HG03095 (cell line): ENCODE measurements at regions not wholly inside any gene's neighbourhood (a gene's known extent, or its start where the extent isn't known, plus 50 kb on each side); places are given as distances from the start of the nearest gene placed in this dataset.
"Not testable (repeated sequence)": the region's sequence is repeated elsewhere in the genome, so short reads cannot be mapped to it uniquely, and the experiment has no call there.

Source experiments
- ATAC-seq: cut with Tn5 transposase; IDR thresholded peaks from one replicate; pipeline ENCODE4 v1.9.1; 2021; ENCODE audit warnings: moderate library complexity; ENCODE audit not compliant: unreplicated experiment

DNA sequence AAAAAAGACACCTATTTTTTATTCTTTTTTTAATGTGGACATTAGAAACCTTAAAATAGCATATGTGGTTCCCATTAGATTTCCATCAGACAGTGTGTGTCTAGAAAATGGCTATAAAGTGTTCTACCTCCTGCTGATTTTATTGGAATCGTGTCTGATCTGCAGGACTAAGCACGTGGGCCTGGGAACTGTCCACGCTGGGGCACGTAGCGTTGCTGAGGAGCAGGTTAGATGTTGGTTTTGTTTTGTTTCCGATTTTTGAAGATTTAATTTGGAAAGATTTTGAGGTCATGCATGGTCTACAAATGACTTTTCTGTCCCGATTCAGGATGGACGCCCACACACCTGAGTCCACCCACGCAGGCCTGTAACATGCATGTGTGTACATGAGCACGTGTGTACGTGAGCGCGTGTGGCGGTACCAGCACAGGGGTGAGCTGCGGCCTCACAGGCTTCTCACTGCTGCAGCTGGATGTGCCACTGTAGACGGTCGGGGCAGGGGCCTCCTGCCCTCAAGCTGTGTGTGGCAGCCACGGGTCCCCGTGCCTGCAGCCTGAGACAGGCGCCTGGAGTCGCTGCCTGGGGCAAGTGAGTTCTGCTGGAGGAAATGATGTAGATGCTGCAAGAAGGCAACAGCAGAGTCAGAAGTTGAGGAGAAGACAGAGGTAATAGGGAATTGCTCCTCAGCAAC lies 99.7 kb upstream of the CTDP1 start:
- ATAC-seq, result no peak

DNA sequence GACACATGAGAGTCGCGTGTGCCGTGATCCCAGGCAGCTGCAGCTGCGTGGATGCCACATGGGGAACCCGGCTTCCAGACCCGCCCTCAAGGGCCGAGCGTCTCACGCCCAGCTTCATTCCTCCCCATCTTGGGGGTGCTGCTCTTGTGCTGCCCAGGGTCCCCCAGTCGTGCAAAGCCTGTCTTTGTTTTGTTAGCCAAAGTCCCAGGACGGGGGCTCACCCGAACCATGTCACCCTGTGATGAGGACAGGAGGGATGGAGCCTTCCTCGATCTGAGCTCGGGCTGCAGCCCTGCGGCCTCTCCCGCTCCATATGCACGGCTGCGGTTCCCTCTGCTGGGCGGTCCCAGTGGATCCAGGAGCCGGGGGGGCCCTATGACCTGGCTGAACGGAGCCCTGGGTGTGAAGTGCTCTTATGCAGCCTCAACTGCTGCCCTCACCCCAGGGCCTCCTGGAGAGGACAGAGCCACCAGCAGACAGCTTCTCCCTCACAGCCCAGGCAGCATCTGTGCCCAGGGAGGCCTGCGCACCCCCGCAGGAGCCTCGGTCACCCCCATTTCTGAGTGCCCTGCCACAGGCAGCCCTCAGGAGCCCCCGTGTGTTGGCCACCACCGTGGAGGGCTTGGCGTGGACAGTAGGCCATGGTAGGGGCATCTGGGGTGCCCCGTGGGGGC lies 99.0 kb upstream of the CTDP1 start:
- ATAC-seq, result no peak

DNA sequence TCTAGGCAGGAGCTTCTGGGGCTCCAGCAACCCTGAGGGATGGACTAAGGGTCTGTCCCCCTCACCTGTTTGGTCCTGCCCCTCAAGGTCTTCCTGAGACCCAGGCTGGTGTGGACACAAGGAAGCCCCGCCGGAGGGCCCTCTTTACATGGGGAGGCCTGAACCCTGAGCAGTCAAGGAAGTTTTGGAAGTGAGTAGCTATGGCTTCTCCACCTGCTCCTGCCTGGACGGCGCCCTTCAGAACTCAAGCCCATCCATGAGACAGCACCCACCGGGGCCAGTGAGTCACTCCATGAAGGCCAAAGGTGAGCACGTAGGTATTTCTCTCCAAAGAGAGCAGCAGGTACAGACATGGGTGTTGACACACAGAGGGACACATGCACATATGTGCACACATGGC lies 98.2 kb upstream of the CTDP1 start:
- ATAC-seq, result no peak

DNA sequence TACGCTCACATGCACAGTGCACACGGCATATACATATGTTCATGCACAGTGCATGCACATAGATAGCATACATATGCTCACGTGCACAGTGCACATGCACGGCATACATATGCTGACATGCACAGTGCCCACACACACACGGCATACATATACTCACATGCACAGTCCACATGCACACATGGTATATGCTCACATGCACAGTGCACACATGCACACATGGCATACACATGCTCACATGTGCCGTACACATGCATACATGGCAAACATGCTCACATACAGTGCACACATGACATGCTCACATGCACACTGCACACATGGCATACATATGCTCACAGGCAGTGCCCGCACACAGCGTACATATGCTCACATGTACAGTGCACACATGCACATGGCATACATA lies 97.7 kb upstream of the CTDP1 start:
- no peak for ATAC-seq

DNA sequence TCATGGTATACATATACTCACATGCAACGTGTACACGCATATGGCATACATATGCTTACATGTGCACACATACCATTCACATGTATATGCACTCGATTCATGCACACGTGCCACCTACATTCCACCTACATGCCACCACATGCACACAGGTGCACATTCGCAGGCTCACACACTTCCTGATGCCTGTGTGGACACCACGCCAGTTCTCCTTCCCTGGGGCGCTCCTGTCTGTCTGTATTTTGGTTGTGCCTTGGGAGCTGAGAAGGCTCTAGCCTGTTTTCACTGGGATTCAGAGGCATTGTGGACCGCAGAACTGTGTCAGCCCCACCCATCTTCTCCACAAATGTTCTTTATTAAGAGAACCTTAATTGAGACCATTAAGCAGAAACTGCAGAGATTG lies 96.6 kb upstream of the CTDP1 start:
- no peak for ATAC-seq

DNA sequence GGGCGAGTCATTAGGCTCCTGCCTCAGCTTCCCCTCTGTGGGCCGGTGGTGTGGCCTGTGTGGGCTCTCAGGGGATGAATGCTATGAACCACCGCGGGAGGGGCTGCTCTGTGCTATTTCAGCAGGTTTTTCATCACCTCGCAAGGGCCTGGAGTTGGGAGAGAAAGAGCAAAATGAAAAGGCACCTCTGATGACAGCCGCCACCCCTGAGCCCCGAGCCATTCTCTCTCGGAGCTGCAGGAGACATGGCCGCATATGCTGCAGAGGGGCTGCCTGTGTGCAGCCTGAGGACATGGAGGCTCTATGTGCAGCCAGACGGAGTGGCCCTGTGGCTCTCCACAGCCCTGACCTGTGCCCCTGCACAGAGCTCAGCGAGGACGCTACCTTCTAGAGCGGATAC lies 96.2 kb upstream of the CTDP1 start:
- no peak for ATAC-seq

DNA sequence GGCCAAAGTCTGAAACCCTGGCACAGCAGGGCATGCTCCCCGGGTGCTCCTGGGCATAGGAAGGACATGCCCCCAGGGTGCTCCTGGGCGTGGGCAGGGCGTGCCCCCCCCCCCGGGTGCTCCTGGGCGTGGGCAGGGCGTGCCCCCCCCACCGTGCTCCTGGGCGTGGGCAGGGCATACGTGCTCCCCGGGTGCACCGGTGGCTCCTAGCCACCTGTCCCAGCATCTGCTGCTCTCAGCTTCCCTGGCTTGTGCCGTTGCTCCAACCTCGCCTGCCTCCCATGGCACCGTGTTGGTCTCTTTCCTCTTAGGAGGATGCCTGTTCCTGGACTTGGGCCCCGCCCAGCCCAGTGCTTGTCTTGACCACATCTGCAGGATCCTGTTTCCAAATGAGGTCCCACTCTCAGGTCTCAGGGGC lies 95.6 kb upstream of the CTDP1 start:
- no peak for ATAC-seq

DNA sequence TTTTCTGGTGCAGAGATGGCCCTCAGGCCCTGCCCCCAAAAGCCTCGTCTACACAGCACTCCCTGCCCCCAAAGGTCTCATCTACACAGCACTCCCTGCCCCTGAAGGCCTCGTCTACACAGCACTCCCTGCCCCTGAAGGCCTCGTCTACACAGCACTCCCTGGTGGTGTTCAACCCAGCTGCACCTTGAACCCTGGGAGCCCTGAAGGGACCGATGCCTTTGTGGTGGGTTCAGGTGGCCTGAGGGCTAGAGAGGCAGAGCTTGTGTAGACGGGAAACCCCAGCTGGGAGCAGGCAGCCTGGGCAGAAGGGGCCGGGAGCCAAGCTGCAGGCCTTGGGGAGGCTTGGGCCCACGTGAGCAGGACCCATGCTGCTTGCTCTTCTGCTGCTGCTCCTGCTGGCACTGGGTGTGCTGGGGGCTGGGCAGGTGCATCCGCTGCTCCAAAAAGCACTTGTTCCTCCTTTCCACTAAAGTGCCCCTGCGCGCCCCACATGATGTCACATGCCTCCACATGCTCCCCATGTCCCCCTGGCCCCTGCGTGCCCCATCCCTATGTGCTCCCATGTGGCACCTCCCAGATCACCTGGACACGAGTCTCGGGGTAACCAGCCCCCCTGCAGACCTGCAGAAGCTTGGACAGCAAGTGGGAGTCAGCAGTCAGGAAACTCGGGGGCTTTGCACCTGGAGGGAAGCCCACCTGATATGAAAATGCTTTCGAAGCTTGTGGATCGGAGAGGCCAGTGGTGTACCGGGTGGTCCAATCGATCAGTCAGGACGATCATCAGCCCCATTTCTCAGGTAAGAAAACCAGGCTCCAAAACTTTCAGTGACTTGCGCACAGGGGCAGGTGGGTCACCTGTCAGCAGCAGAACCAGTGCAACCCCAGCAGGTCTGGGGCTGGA lies 94.9 kb upstream of the CTDP1 start:
- ATAC-seq, result no peak

DNA sequence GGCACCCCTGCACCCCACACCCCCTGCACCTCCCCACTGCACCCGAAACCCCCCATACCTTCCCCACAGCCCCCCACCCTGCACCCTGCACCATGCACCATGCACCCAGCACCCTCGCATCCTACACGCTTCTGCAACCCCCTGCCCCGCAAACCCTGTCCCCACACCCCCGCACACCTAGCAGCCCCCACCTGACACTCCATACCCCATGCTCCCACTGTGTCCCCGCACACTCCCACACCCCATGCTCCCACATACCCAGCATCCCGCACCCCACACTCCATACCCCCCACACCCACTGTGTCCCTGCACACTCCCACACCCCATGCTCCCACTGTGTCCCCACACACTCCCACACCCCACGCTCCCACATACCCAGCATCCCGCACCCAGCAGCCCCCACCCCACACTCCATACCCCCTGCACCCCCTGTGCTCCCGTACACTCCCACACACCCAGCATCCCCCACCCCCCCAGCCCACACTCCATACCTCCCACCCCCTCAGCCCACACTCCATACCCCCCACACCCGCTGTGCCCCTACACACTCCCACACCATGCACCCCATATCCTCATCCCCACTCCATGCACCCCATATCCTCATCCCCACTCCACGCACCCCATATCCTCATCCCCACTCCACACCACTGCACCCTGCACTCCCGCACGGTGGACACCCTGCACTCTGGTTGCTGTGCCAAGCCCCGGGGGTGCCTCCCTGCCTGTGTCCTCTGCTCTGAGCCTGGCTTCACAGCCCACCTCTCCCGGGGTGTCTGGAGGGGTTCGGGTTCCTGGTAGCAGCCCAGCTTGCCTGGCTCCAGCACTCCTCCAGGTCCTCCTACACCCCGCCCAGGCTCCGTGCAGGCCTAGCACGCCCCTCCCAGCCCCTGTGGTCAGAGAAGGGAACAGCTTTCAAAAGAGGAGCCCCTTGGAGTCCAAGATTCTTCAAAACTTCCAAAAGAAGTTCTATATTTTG lies 93.9 kb upstream of the CTDP1 start:
- no peak for ATAC-seq

DNA sequence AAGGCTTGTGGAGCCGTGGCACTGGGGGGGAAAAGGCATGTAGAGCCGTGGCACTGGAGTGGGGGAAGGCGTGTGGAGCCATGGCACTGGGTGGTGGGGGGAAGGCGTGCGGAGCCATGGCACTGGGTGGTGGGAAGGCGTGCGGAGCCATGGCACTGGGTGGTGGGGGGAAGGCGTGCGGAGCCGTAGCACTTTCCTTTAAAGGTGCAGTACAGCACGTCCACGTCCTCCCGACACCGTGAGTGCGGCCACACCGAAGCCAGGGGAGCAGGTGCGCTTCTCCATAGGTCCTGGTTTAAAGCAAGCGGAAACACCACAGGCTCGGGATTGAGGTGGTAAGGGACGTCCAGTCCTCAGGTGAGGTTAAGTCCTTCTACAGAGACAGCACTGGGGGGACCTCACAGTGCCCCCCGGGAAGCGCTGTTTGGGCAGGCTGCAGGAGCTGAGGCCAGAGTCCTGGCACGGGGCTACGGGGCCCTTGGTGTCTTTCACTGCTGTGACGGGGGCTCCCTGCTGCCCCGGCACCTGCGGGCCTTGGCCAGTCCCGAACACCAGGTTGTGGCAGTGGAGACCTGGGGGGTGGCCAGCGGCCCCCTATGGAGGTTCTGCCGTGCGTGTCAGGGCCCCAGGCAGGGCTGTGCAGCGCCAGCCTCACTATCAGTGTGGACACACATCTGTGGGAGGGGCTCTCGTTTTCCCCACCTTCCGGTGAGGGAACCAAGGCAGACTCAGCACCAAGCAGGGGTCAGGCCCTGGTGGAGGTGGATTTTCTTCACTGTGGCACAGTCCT lies 93.0 kb upstream of the CTDP1 start:
- no peak for ATAC-seq

DNA sequence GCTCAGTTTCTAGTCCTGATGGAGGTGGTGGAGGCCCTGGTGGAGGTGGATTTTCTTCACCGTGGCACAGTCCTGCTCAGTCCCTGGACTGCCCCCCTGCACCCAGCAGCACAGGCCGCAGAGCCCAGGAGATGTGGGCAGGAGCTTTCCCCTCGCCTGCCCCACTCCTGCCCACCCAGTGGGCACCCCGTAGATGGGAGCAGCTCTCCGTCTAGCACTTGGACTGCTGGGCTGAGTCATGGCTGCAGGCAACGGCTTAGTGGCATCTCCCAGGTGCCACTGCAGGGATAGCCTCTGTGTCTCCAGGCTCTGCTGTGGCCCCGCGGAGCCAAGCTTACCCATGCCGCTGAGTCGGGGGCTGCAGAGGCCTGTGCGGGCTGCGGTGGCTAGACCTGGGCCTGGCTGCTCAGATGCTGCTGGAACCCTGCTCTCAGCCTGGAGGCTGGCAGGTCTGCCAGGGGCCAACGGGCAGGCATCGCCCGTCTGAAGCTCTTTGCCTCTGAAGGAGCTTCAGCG lies 92.3 kb upstream of the CTDP1 start:
- ATAC-seq, result no peak

DNA sequence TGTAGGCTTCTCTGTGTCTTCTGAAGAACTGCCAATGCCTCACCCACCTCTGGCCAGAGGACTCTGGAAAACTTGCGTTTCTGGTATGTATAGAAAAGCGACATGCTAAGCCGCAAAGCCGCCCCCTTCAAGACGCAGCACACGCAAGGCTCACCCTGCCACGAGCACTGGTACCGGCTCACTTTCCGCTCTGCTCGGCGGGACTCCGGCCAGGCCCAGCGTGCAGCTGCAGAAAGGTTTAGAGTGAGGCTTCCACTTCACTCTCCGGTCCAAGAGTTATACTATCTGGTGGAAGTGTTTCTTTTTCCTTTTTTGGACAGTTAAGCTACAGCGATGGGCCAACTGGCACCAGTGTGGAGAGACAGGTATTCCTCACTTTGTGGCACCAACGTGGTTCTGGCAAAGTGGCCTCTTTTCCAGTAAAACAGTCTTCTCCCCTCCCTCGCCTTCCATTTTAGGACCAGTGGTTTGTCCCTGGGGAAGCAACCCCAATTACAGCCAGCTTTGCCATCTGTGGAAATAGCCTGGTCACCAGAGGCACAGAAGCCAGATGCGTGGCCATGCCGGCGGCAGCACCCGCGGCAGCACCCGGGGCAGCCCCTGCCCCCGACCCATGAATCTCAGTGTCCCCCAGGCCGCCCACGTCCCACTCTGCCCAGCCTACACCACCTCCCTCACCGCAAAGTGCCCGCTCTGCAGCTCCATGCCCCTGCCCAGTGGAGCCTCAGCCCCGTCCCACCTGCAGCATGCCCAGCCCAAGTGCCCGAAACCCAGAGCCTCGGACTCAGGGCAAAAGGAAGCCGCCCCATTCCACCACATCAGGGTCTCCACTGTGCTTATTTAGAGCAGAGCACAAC lies 91.6 kb upstream of the CTDP1 start:
- no peak for ATAC-seq

DNA sequence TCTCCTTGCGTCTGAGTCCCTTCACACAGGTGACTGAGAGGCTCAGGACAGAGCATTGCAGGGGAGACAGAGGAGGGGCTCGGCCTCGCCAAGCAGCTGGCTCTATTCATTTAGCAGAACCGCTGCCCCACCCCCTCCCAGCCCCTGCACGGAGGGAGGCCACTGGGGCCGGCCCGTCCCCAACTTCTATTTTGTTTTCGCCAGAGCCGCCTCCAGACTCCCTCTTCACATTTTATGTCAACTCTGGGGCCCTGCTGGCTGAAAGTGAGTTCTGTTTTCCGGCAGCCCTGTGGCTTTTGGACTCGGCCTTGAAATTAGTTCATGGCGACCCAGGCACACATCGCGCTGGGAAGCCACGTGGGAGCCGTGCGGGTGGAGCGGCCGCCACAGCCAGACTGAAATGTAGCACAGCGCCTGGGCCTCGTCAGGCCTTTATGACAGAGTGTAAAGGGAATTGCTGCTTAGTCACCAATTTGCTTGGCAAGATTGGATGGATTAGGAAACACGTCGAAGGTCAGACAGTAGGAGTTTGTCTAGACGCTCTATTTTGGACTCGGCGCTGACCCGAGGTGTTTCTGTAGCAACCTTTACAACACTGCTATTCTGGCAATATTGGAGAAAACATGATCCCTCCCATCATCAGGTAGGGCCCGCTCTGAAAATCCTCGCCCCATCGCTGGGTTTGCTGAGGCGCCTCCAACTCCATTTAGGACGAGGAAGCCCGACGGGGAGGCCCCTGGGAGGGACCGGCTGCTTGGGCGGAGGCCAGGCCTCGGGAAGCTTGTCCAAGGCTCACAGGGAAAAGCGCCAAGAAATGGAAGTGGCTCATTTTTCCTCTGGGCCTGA lies 90.7 kb upstream of the CTDP1 start:
- no peak for ATAC-seq

DNA sequence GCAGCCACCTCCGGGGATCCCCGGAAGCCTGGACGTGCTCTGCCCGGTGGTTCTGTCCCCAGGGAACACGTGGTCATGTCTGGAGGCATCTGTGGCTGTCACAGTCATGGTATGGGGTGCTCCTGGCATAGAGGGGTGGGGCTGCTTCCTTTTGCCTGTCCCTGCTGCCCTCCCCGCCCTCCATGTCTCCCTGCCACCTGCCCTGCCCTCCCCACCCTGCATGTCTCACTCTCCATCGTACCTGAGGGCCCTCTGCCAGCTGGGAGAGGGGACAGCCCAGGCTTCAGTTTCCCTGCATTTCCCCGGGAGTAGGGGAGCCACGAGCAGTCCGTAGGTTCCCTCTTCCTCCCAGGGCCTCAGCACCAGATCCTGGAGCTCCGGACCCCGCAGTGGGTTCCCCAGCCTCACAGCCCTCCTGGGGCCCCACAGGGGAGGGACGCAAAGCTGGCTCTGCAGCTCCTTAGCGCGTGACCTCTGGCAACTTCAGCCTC lies 90.0 kb upstream of the CTDP1 start:
- no peak for ATAC-seq

DNA sequence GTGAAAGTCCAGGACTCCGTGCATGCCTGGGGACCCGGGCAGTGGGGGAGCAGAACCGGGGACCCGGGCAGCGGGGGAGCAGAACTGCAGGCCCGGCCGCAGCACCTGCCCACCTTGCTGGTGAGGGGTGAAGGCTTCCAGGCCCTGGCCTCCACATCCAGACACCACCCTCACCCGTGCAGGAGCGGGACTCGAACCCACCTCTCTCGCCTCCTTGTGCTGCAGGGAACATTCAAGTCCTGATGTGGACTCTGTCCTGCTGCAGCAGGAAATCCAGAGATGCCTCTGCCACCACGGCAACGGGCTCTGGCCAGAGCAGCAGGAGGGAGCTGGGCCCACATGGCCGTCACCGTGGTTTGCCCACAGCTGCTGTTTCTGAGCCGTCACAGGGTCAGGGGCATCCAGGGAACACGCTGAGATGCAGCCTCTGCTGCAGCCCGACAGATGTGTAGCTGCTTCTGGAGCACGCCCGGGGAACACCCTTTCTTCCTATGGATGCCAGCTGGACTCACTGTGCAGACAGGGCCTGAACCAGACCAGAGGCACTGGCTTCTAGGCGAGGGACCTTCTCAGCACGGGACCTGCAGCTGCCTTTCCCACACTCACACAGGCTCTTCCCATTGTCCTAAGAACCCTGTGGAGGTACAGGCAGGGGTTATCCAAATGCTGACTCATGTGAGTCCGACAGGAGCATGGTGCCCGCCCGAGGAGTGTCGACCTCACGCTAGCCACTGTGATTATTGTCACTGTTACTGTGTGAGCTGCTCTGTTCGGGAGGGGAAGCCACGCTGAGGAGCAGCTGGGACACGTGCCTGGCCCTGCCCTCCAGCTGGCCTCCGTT lies 89.2 kb upstream of the CTDP1 start:
- no peak for ATAC-seq

DNA sequence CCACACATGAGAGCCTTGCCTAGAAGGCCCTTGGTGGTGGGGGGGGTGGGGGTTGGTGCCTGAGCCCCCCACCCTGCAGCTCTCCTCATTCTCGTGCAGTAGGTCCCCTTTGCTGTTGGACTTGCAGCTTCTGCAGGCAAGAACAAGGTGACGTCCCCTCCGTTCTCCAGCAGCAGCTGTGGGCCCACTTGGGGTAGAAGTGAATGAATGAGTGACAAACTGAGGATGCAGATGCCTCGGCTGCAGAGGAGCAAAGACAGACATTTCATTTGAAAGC lies 88.6 kb upstream of the CTDP1 start:
- no peak for ATAC-seq

DNA sequence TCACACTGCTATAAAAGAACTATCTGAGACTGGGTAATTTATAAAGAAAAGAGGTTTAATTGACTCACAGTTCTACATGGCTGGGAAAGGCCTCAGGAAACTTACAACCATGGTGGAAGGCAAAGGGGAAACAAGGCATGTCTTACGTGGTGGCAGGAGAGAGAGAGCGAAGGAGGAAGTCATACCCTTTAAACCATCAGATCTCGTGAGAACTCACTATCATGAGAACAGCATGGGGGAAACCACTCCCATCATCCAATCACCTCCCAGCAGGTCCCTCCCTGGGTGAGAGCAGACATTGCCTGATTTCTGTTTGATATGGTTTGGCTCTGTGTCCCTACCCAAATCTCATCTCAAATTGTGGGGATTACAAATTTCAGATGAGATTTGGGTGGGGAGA lies 86.9 kb upstream of the CTDP1 start:
- ATAC-seq, result not testable (repeated sequence)
